ENCODE measurements at regions not wholly inside any gene's neighbourhood (a gene's known extent, or its start where the extent isn't known, plus 50 kb on each side); places are given as distances from the start of the nearest gene placed in this dataset.

DNA sequence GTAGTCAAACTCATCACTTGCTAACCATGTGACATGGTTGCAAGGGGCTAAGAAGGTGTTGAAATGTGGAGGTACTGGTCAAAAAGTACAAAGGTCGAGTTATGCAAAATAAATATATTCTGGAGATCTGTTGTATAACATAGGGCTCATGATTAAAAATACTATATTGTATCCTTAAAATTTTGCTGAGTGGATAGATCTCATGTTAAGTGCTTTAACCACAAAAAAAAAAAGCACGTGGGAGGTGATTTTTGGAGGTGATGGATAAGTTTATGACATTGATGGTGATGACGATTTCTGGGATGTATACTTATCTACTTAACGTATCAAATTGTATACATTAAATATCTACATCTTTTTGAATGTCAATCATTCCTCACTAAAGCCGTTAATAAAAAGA, 96.2 kb upstream of the PAPPA start:
- Histone ChIP-seq H3K23me2 (ENCODE audit: insufficient read length, low read depth, low read length, poor library complexity, severe bottlenecking) (no peaks in the 10 kb centered on the region), H3K79me2 (ENCODE audit: insufficient read depth, low read length) (no peaks in the 10 kb centered on the region), H4K5ac (ENCODE audit: insufficient read length, low read depth, low read length) (no peak overlapping the region), H2BK20ac (ENCODE audit: low read depth, low read length, poor library complexity, severe bottlenecking) (no peak overlapping the region), H3T11ph (ENCODE audit: low read length) (no peak overlapping the region), H4K91ac (ENCODE audit: insufficient read length, low read depth, low read length) (no peak overlapping the region), H3K79me1 (ENCODE audit: insufficient read depth, low read depth, low read length, poor library complexity, severe bottlenecking) (no peaks in the 10 kb centered on the region), H3K18ac (ENCODE audit: insufficient read length, low read depth, low read length) (no peak overlapping the region), H3K4ac (ENCODE audit: low read depth, low read length) (no peak overlapping the region), H3K56ac (ENCODE audit: insufficient read length, low read depth, low read length) (no peak overlapping the region), H4K20me1 (ENCODE audit: control insufficient read depth, insufficient read depth, insufficient read length) (no peaks in the 10 kb centered on the region), H3K4me1 (ENCODE audit: insufficient read depth, low read length) (no peaks in the 10 kb centered on the region), H3K14ac (ENCODE audit: insufficient read depth, low read length) (no peak overlapping the region), H3K27me3 (ENCODE audit: insufficient read depth, low read length) (no peaks in the 10 kb centered on the region), H3K4me2 (ENCODE audit: insufficient read depth, insufficient read length, low read length) (no peak overlapping the region), H3K9me3 (ENCODE audit: control insufficient read depth, low read depth, low read length) (no peaks in the 10 kb centered on the region), H2BK12ac (ENCODE audit: insufficient read length, low read depth, low read length) (no peak overlapping the region), H2BK5ac (ENCODE audit: insufficient read length, low read length) (no peak overlapping the region), H2AFZ (ENCODE audit: low read length) (no peak overlapping the region), H2BK120ac (ENCODE audit: low read depth, low read length, poor library complexity, severe bottlenecking) (no peak overlapping the region), H3K9ac (ENCODE audit: extremely low read depth, insufficient read length, low read length) (no peak overlapping the region), H3K27ac (ENCODE audit: insufficient read length, low read depth, low read length) (no peak overlapping the region), H3K23ac (ENCODE audit: insufficient read length, low read depth, low read length) (no peak overlapping the region), H2BK15ac (ENCODE audit: low read depth, low read length) (no peak overlapping the region), H4K8ac (replicated peaks; ENCODE audit: insufficient read length, low read depth, low read length) (no peak overlapping the region), H2AK5ac (ENCODE audit: insufficient read length, low read length) (no peak overlapping the region)
- Mint-ChIP-seq H3K36me3 (ENCODE audit: insufficient read depth in 1 of 3, low read depth in 3 of 3) (no peaks in the 10 kb centered on the region), H3K9me3 (no peaks in the 10 kb centered on the region; a peak in 1 of 5 replicates), H3K4me1 (peaks cover 0 to 4% of the 10 kb centered on the region in 2 experiments; a peak in 2 of 4 replicates), H3K27ac (no peak overlapping the region), H3K4me3 (no peak overlapping the region), H3K27me3 (ENCODE audit: low read depth) (peaks cover 2% of the 10 kb centered on the region)
- TF ChIP-seq, protein P1, sequence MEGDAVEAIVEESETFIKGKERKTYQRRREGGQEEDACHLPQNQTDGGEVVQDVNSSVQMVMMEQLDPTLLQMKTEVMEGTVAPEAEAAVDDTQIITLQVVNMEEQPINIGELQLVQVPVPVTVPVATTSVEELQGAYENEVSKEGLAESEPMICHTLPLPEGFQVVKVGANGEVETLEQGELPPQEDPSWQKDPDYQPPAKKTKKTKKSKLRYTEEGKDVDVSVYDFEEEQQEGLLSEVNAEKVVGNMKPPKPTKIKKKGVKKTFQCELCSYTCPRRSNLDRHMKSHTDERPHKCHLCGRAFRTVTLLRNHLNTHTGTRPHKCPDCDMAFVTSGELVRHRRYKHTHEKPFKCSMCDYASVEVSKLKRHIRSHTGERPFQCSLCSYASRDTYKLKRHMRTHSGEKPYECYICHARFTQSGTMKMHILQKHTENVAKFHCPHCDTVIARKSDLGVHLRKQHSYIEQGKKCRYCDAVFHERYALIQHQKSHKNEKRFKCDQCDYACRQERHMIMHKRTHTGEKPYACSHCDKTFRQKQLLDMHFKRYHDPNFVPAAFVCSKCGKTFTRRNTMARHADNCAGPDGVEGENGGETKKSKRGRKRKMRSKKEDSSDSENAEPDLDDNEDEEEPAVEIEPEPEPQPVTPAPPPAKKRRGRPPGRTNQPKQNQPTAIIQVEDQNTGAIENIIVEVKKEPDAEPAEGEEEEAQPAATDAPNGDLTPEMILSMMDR (conservative IDR thresholded peaks at IDR 0.05) = no peak
- WGBS (ENCODE audit: extremely low coverage, insufficient read length, low lambda C conversion rate) = no CpG with 5 or more reads among the region's 5 CpGs
- no peak for DNase-seq
